Umbilical cord (tissue), 1 donor: ENCODE measurements at regions not wholly inside any gene's neighbourhood (a gene's known extent, or its start where the extent isn't known, plus 50 kb on each side); places are given as distances from the start of the nearest gene placed in this dataset.
A peak's percentile ranks its signal among the peaks of the same experiment; 100 is the strongest.
"Not testable (repeated sequence)": the region's sequence is repeated elsewhere in the genome, so short reads cannot be mapped to it uniquely, and the experiment has no call there.

Experiments used
- DNase-seq: peaks from one replicate; pipeline ENCODE4 v3.0.0-alpha.2; 2015; ENCODE audit warnings: low spot score

DNA sequence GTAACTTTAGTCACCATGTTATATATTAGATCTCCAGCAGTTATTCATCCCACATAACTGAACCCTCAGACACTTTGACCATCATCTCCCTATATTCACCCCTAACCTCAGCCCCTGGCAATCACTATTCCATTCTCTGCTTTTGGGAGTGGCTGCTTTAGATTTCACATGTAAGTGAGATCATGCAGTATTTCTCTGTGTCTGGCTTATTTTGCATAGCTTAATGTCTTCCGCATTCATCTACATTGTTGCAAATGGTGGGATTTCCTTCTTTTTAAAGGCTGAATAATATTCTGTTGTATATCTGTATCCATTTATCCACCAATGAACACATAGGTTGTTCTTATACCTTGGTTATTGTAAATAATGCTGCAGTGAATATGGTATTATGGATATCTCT, 411.6 kb upstream of the ZEB2 start:
- no peak for DNase-seq

- no peak for DNase-seq
Observed at GRCh38 chr2:144927429-144927828, 407.5 kb upstream of the ZEB2 start.

DNA sequence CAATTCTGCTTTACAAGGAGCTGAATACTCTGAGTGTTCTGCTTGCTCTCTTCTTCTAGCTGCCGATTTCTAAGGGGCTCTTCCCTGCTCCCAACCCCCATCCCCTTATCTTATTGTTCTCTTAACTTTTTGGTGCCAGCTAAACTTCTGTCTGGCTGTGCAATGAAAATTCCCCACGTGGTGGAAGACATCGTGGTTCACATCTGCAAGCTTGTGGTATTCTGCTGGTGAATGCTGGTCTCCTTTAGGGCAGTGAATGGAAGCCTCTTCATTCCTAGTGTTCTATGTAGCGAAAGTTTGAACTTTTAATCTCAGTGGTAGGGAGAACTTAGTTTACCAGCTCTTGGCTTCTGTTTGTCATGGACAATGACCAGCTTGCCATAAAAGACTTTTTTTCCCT, 406.0 kb upstream of the ZEB2 start:
- no peak for DNase-seq

DNA sequence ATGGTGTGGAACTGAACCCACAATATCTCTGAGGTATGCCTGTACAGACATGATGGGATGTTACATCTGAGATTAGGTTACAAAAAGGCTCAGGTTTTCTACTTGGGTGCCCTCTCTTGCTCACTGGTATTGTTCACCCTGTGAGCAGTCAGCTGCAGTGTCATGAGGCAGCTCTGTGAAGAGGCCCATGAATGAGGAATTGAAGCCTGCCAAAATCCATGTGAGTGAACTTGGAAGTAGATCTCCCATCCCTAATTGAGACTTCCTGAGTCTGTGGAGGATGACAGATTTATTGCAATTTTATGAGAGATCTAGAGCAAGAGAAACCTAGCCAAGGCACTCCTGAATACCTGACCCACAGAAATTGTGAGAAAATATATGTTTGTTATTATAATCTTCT, 404.9 kb upstream of the ZEB2 start:
- no peak for DNase-seq

- DNase-seq: no peak
Observed at GRCh38 chr2:144922519-144922918, 402.6 kb upstream of the ZEB2 start.

- DNase-seq: no peak
Observed at GRCh38 chr2:144920755-144921530, 401.0 kb upstream of the ZEB2 start.

DNA sequence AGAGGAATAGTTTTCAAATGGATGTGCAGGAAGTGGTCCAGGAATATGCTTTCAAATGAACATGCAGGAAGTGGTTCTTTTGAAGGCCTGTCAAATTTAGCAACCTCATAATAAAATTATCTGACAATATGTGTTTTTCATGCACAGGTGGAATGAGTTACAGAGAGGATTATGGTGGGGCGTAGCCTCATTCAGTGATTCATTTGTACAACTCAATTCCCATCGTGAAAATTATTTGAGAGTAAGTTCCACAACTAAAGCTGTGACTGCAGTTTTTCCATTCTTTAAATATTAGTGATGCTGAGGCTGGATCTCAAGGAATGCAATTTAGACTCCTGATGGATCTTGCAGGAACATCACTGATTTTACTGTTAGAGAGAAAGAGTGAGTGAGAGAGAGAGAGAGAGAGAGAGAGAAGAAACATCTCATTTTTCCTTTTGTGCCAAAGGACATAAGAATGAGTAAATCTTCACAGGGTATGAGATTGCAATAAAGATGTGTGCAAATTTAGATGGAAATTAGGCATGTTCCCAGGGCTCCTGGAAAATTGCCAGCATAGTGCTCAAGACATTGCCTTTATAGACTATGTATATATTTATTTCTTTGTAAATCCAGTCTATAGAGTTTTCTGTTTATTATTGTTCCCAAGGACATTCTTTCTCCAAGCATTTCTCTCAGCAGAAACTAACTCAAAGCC, 394.9 kb upstream of the ZEB2 start:
- DNase-seq: peak; percentile 24

DNA sequence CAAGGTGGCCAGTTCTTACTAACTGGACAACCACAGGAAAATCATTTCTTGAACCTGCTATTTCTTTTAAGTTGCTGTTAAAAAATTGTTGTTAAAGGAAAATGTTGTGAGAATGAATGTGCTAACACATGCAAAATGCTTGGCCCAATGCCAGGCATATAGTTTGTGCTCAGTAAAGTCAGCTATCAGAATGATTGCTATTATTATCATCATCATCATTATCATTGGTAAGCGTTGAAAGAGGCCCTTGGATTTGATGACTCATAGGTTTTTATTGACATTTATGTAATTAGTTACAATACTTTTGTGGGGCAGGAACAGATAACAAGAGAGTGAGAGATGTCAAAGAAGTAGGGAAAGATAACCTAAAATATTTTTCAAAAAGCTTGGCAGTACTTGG, 394.2 kb upstream of the ZEB2 start:
- DNase-seq: no peak

DNA sequence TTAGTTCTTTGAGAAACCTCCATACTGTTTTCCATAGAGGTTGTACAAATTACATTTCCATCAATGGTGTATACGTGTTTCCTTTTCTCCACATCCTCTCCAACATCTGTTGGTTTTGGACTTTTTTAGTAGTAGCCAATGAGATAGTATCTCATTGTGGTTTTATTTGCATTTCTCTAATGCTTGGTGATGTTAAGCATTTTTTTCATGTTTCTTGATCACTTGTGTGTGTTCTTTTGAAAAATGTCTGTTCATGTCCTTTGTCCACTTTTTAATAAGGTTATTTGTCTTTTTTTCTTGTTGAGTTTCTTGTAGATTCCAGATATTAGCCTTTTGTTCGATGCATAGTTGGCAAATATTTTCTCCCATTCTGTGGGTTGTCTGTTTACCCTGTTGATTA, 392.3 kb upstream of the ZEB2 start:
- DNase-seq: no peak

- no peak for DNase-seq
Observed at GRCh38 chr2:144905956-144906355, 386.0 kb upstream of the ZEB2 start.

DNA sequence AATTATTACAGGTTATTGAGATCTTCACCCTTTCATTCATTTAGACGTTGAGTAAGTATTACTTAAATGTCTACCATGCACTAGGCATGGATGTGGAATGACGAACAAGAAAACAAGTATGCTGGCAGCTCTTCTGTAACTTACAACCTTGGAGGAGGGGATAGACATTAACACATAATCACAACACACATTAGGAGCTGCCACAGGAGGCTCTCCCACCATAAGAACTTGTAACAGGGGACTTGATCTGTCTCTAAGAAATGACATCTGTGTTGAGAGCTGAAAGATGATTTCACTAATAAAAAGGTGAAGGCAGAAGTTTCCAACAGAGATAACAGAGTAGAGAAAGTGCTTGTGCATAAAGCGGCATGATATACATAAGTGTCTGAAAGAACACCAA, 384.7 kb upstream of the ZEB2 start:
- DNase-seq: no peak

DNA sequence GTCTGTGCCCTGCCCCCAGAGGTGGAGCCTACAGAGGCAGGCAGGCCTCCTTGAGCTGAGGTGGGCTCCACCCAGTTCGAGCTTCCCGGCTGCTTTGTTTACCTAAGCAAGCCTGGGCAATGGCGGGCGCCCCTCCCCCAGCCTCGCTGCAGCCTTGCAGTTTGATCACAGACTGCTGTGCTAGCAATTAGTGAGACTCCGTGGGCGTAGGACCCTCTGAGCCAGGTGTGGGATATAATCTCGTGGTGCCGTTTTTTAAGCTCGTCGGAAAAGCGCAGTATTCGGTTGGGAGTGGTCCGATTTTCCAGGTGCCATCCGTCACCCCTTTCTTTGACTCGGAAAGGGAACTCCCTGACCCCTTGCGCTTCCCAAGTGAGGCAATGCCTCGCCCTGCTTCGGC, 383.1 kb upstream of the ZEB2 start:
- DNase-seq: not testable (repeated sequence)

DNA sequence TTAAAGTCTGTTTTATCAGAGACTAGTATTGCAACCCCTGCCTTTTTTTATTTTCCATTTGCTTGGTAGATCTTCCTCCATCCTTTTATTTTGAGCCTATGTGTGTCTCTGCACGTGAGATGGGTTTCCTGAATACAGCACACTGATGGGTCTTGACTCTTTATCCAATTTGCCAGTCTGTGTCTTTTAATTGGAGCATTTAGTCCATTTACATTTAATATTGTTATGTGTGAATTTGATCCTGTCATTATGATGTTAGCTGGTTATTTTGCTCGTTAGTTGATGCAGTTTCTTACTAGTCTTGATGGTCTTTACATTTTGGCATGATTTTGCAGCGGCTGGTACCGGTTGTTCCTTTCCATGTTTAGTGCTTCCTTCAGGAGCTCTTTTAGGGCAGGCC, 381.5 kb upstream of the ZEB2 start:
- not testable (repeated sequence) for DNase-seq

GRCh38 chr2:144896341-144896740, 376.4 kb upstream of the ZEB2 start:
- no peak for DNase-seq

GRCh38 chr2:144894612-144895599, 375.0 kb upstream of the ZEB2 start:
- DNase-seq: no peak

DNA sequence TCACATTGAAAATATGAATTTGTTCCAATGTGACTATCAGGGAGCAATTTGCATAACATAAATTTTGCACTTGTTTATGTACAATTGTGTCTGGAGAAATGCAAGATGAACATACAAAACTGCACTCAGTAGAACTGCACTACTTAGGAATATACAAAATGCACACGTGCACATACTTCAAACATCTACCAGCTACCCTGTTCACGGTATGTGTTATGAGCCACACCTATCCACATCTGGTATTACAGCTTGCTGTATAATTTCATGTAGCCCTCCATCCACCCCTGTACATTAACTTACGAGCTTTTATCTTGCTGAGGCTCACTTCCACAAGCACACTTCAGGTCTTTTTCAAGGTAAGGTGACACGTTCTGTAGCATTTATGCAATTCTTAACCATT, 373.5 kb upstream of the ZEB2 start:
- no peak for DNase-seq

GRCh38 chr2:144890828-144891227, 370.9 kb upstream of the ZEB2 start:
- DNase-seq: no peak

GRCh38 chr2:144889348-144889747, 369.4 kb upstream of the ZEB2 start:
- DNase-seq: no peak

DNA sequence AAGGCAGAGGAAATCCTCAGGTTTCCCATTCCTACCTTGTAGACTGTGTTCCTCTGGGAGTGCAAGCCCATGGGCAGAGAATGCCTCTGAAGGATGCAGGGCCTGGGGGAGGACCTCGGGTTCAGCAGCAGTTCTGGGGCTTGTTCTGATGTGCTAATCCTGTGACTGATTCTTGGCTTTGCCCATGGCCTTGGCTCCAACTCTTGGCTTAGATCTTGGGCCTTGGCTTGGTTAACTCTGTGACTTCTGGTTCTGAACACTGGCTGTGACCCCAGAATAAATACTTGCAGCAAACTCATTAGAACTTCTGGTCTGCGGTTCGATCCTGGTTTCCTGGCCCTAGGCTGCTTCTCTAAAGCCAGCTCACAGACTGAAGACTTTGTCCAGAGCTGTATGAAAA, 366.9 kb upstream of the ZEB2 start:
- DNase-seq: no peak

GRCh38 chr2:144877893-144878292, 358.0 kb upstream of the ZEB2 start:
- DNase-seq: no peak

DNA sequence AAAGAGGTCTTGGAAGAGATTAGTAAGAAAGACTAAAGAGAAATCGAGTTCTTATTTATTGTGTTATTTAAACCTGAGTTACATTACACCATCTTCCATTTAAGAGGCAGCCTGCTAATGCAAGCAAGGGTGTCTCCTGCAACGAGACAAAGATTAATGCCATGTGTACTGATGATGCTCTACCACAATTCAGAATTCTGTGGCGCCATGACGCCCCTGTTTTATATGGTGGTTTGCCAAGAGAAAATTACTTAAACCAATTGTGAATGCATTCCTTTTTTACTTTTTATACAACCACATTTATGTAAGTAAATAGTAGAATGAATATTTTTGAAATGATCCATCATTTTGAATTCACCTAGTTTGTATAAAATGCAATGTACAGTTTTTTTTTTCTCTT, 356.1 kb upstream of the ZEB2 start:
- DNase-seq: no peak

DNA sequence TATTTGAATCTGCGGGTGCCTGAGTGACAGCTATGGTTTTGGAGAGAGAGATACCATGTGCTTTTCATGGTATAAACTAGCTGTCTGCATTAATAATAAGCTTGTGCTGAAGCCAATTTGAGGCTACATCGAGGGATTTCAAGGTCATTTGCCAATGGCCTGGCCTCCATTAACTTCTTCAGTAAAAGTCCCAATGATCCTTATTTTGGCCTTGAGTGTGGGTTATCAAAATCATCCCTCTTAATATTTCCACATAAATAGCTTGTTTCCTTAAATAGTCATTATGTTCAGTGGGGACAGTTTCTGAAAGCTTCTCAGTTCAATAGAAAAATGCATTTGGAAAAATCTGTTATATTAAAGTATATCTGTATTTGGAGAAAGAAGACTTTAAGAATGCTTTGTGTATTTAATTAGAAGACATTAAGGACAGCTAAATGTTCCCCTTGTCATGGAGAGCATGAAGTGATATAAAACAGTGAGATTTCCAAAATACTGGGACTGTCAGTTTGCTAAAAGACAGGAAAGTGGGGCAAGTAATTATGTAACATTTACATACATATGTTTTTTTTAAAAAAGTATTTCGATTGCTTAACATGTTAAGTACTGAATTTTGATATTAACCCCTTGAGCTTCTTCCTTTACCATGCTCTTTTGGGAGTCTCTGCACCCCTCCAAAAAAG, 355.5 kb upstream of the ZEB2 start:
- peak; percentile 20 for DNase-seq
